ENCODE measurements at regions not wholly inside any gene's neighbourhood (a gene's known extent, or its start where the extent isn't known, plus 50 kb on each side); places are given as distances from the start of the nearest gene placed in this dataset.

DNA sequence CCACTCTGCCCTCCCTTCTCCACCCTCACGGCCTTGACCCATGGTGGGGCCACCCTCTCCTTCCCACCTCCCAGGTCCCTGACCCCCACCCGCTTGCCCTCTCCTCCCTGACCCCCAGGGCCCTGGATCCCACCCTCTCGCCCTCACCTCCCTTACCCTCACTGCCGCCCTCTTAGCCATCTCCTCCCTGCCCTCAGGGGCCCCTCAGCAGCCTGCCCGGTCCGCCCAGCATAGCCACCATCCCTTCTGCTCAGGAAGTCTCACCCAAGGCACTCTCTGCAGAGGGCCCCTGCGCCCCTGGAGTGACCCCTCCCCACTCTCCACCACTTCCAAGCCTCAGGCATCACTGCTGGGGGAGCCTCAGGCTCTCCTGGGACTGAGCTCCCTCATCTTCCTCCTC is 66.3 kb downstream of the MRPL36 start:
- POLR2A ChIA-PET = no interaction called here
- TF ChIP-seq SATB2 (CRISPR knock-in tag; IDR thresholded peaks at IDR 0.05) (no peak), ZSCAN30 (CRISPR knock-in tag; IDR thresholded peaks at IDR 0.05) (no peak), MED8 (CRISPR knock-in tag; IDR thresholded peaks at IDR 0.05; ENCODE audit: insufficient replicate concordance) (no peak), ZNF841 (CRISPR knock-in tag; IDR thresholded peaks at IDR 0.05; ENCODE audit: borderline replicate concordance) (no peak), ZNF282 (IDR thresholded peaks at IDR 0.05; ENCODE audit: partially characterized antibody) (no peak), SRSF4 (IDR thresholded peaks at IDR 0.05; ENCODE audit: low read depth, low read length, poor library complexity, severe bottlenecking) (no peak), GFI1 (CRISPR knock-in tag; IDR thresholded peaks at IDR 0.05; ENCODE audit: borderline replicate concordance) (no peak), MTF1 (CRISPR knock-in tag; IDR thresholded peaks at IDR 0.05) (no peak), ZFP36 (IDR thresholded peaks at IDR 0.05; ENCODE audit: borderline replicate concordance, low read depth, low read length, partially characterized antibody) (no peak), ZNF878 (CRISPR knock-in tag; IDR thresholded peaks at IDR 0.05) (no peak)

DNA sequence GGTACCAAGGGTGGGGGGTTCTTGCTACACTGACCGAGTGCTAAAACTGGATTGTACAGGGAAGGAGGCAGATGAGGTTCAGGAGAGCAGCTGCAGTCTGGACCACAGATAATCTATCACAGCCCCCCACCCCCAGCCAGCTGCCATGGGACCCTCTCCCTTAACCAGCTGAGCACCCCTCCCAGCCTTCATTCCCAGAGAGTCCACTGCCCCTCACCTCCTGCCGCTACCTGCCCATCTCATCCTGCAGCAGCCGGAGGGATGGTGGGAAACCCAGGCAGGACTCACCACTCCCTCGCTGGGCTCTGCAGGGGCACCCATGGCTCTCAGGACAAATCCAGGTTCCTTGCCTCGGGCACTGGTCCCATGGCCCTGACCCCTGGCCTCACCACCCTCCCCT is 66.7 kb downstream of the MRPL36 start:
- peaks cover 14 to 41% of the 10 kb centered on the region in 2 experiments for H3K27me3 ChIP-seq (ENCODE audit: control insufficient read depth in 1 of 2, insufficient read depth in 2 of 2, low read length in 2 of 2)
- ChIA-PET CTCF (ENCODE audit: low intra/inter-chr PET ratio, low total read pairs) (no interaction called here), POLR2A (no interaction called here)
- H2AFZ ChIP-seq (ENCODE audit: low read length) = no peak overlapping the region
- no peak for ATAC-seq
- H3K4me3 ChIP-seq (replicated peaks in 1 of 3; ENCODE audit: insufficient read depth in 1 of 3, low read depth in 2 of 3, low read length in 3 of 3) = no peak overlapping the region
- H3K9me3 ChIP-seq (ENCODE audit: low read length) = no peaks in the 10 kb centered on the region
- no peaks in the 10 kb centered on the region for H4K20me1 ChIP-seq (ENCODE audit: insufficient read depth, low read length)
- no peaks in the 10 kb centered on the region for H3K79me2 ChIP-seq (ENCODE audit: insufficient read depth, low read length)
- no peaks in the 10 kb centered on the region for H3K4me1 ChIP-seq (ENCODE audit: insufficient read depth, low read length)
- intact Hi-C loops (cut with micrococcal nuclease; ENCODE audit: unreplicated experiment) = no loop called here
- H3K27ac ChIP-seq (ENCODE audit: extremely low read length, insufficient read depth, low read length) = no peak overlapping the region
- DNase-seq (ENCODE audit: low spot score) = no peak
- FAIRE-seq = no peak
- WGBS (ENCODE audit: low lambda C conversion rate) = 0% methylated on average over 1 of the region's 5 CpGs
- in situ Hi-C loops (cut with HindIII; ENCODE audit: extremely low pct_ligation_motif_present, low pct_unique_long_range_greater_than_20kb) = no loop called here
- H3K9ac ChIP-seq (ENCODE audit: insufficient read depth, low read depth, low read length) = no peak overlapping the region
- no peak overlapping the region for H3K4me2 ChIP-seq (ENCODE audit: low read depth, low read length)
- BruUV-seq (replicated peaks) = no TSS peak
- TF ChIP-seq, protein P1, sequence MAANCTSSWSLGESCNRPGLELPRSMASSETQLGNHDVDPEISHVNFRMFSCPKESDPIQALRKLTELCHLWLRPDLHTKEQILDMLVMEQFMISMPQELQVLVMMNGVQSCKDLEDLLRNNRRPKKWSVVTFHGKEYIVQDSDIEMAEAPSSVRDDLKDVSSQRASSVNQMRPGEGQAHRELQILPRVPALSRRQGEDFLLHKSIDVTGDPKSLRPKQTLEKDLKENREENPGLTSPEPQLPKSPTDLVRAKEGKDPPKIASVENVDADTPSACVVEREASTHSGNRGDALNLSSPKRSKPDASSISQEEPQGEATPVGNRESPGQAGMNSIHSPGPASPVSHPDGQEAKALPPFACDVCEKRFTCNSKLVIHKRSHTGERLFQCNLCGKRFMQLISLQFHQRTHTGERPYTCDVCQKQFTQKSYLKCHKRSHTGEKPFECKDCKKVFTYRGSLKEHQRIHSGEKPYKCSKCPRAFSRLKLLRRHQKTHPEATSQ (CRISPR knock-in tag; IDR thresholded peaks at IDR 0.05; ENCODE audit: borderline replicate concordance) = no peak
- TF ChIP-seq ZFX (CRISPR knock-in tag; IDR thresholded peaks at IDR 0.05; ENCODE audit: low read depth) = no peak
- H3K36me3 ChIP-seq (replicated peaks in 1 of 2; ENCODE audit: control insufficient read depth in 1 of 2, insufficient read depth in 2 of 2, low read length in 2 of 2) = no peaks in the 10 kb centered on the region

More for the DNA sequence above, 66.3 kb downstream of the MRPL36 start:
- Histone ChIP-seq H3K4me3 (replicated peaks in 1 of 3; ENCODE audit: insufficient read depth in 1 of 3, low read depth in 2 of 3, low read length in 3 of 3) (no peak overlapping the region), H2AFZ (ENCODE audit: low read length) (no peak overlapping the region), H3K27ac (ENCODE audit: extremely low read length, insufficient read depth, low read length) (no peak overlapping the region), H4K20me1 (ENCODE audit: insufficient read depth, low read length) (no peaks in the 10 kb centered on the region), H3K27me3 (ENCODE audit: control insufficient read depth in 1 of 2, insufficient read depth in 2 of 2, low read length in 2 of 2) (peaks cover 14 to 38% of the 10 kb centered on the region in 2 experiments), H3K9me3 (ENCODE audit: low read length) (no peaks in the 10 kb centered on the region), H3K9ac (ENCODE audit: insufficient read depth, low read depth, low read length) (no peak overlapping the region), H3K4me1 (ENCODE audit: insufficient read depth, low read length) (no peaks in the 10 kb centered on the region), H3K4me2 (ENCODE audit: low read depth, low read length) (no peak overlapping the region), H3K79me2 (ENCODE audit: insufficient read depth, low read length) (no peaks in the 10 kb centered on the region), H3K36me3 (replicated peaks in 1 of 2; ENCODE audit: control insufficient read depth in 1 of 2, insufficient read depth in 2 of 2, low read length in 2 of 2) (no peaks in the 10 kb centered on the region)
- ATAC-seq (no peak), DNase-seq (ENCODE audit: low spot score) (no peak), FAIRE-seq (no peak)
- intact Hi-C loops (cut with micrococcal nuclease; ENCODE audit: unreplicated experiment) = no loop called here
- CTCF ChIA-PET (ENCODE audit: low intra/inter-chr PET ratio, low total read pairs) = no interaction called here
- in situ Hi-C loops (cut with HindIII; ENCODE audit: extremely low pct_ligation_motif_present, low pct_unique_long_range_greater_than_20kb) = no loop called here
- WGBS (ENCODE audit: low lambda C conversion rate) = 8% methylated on average over 7 of the region's 7 CpGs
- BruUV-seq (replicated peaks) = no TSS peak

Data from HepG2 (cell line).